OCI-LY1 (cell line): ENCODE measurements at regions not wholly inside any gene's neighbourhood (a gene's known extent, or its start where the extent isn't known, plus 50 kb on each side); places are given as distances from the start of the nearest gene placed in this dataset.

ENCODE experiments used
- CTCF ChIP-seq: fragments of 200-600 bp; sonication (generic), shearing (Covaris generic); IDR thresholded peaks from 2 replicates; pipeline ENCODE4 v1.5.1; 2017; ENCODE audit warnings: mild to moderate bottlenecking, antibody characterized with exemption, low read length, moderate library complexity, mixed read lengths
- EZH2 ChIP-seq: fragments of 200-600 bp; sonication (generic), shearing (Covaris generic); IDR thresholded peaks from 2 replicates; pipeline ENCODE4 v1.8.0; 2017; ENCODE audit warnings: borderline replicate concordance, mixed run types, mild to moderate bottlenecking, antibody characterized with exemption, low read length, moderate library complexity, mixed read lengths

GRCh38 chr4:11542952-11543351, 114.3 kb upstream of the HS3ST1 start:
- TF ChIP-seq CTCF (no peak), EZH2 (no peak)
